IMR-90 (cell line): ENCODE measurements at regions not wholly inside any gene's neighbourhood (a gene's known extent, or its start where the extent isn't known, plus 50 kb on each side); places are given as distances from the start of the nearest gene placed in this dataset.

ENCODE experiments used
- ATAC-seq: fragments of 200-7000 bp; cut with Tn5 transposase; 2 replicates; pipeline ENCODE4 v1.9.1; 2020; ENCODE audit warnings: low read depth, mild to moderate bottlenecking, moderate library complexity
- BruUV-seq: library from RNA; stranded (reverse); fragments of 400-500 nt; replicated peaks from 2 replicates; lab custom pipeline; 2021; lab: Mats Ljungman, UMichigan
- CTCF ChIA-PET: fragments of 300-600 bp; formaldehyde crosslinking; extraction: SDS; loops from one replicate; lab custom pipeline; 2021; ENCODE audit warnings: antibody characterized with exemption; lab: Yijun Ruan, JAX
- POLR2A ChIA-PET: fragments of 300-600 bp; sonication (Branson Sonifier 250); formaldehyde crosslinking; loops from one replicate; lab custom pipeline; 2022; ENCODE audit warnings: antibody characterized with exemption; ENCODE audit not compliant: unreplicated experiment; lab: Charles Lee
- DNase-seq: peaks from one replicate; pipeline ENCODE4 v3.0.0; 2013
- H2AFZ ChIP-seq: replicated peaks from 2 replicates; pipeline ENCODE3; 2013; ENCODE audit warnings: low read length, mild to moderate bottlenecking; ENCODE audit not compliant: poor library complexity
- H2AK5ac ChIP-seq: 2 replicates; pipeline ENCODE4 v1.6.1; 2013; ENCODE audit warnings: low read depth, low read length, inconsistent platforms
- H2AK9ac ChIP-seq: replicated peaks from 2 replicates; pipeline ENCODE3; 2013; ENCODE audit warnings: mild to moderate bottlenecking, low read depth, low read length, moderate library complexity; ENCODE audit not compliant: poor library complexity
- H2BK120ac ChIP-seq: 2 replicates; pipeline ENCODE4 v1.6.1; 2013; ENCODE audit warnings: low read depth, low read length, inconsistent platforms
- H2BK15ac ChIP-seq: 3 replicates; pipeline ENCODE4 v1.6.1; 2013; ENCODE audit warnings: low read depth, low read length, inconsistent platforms
- H2BK20ac ChIP-seq: 2 replicates; pipeline ENCODE4 v1.6.1; 2013; ENCODE audit warnings: low read depth, mild to moderate bottlenecking, inconsistent platforms, low read length, moderate library complexity
- H2BK5ac ChIP-seq: 2 replicates; pipeline ENCODE4 v1.6.1; 2013; ENCODE audit warnings: mild to moderate bottlenecking, low read depth, low read length, inconsistent platforms; ENCODE audit not compliant: poor library complexity, severe bottlenecking
- H3K14ac ChIP-seq: replicated peaks from 2 replicates; pipeline ENCODE4 v1.6.1; 2013; ENCODE audit warnings: low read depth, low read length, inconsistent platforms
- H3K18ac ChIP-seq: 2 replicates; pipeline ENCODE4 v1.6.1; 2013; ENCODE audit warnings: low read depth, low read length, control low read depth
- H3K23ac ChIP-seq: 2 replicates; pipeline ENCODE4 v1.6.1; 2013; ENCODE audit warnings: low read depth, low read length, inconsistent platforms
- H3K27ac ChIP-seq: 2 replicates; pipeline ENCODE4 v1.5.1; 2013; ENCODE audit warnings: mild to moderate bottlenecking, control low read depth, low read length; ENCODE audit not compliant: insufficient read depth
- H3K27me3 ChIP-seq: 2 replicates; pipeline ENCODE4 v1.6.1; 2013; ENCODE audit warnings: low read length; ENCODE audit not compliant: control insufficient read depth, insufficient read depth
- H3K36me3 ChIP-seq: 2 replicates; pipeline ENCODE4 v1.6.1; 2013; ENCODE audit warnings: low read length, mixed read lengths; ENCODE audit not compliant: control insufficient read depth, insufficient read depth
- H3K4ac ChIP-seq: 2 replicates; pipeline ENCODE4 v1.6.1; 2013; ENCODE audit warnings: low read depth, low read length, inconsistent platforms
- H3K4me1 ChIP-seq: 2 replicates; pipeline ENCODE4 v1.6.1; 2013; ENCODE audit warnings: low read length, mixed read lengths; ENCODE audit not compliant: control insufficient read depth, insufficient read depth
- H3K4me2 ChIP-seq: 2 replicates; pipeline ENCODE4 v1.6.1; 2013; ENCODE audit warnings: low read depth, mild to moderate bottlenecking, control low read depth, low read length, moderate library complexity
- H3K4me3 ChIP-seq: 2 replicates; pipeline ENCODE4 v1.5.1; 2013; ENCODE audit warnings: low read depth, mild to moderate bottlenecking, control low read depth, low read length, moderate library complexity; ENCODE audit not compliant: insufficient read depth
- H3K56ac ChIP-seq: 2 replicates; pipeline ENCODE4 v1.6.1; 2013; ENCODE audit warnings: low read length, inconsistent platforms; ENCODE audit not compliant: insufficient read depth; ENCODE audit errors: extremely low read depth
- H3K79me1 ChIP-seq, 2 experiments: 2 replicates each; pipeline ENCODE4 v1.6.1; 2013; ENCODE audit warnings: low read length in 2 of 2, inconsistent platforms in 1 of 2, low read depth in 1 of 2
- H3K9ac ChIP-seq: 2 replicates; pipeline ENCODE4 v1.6.1; 2013; ENCODE audit warnings: low read depth, low read length, control low read depth
- H3K9me1 ChIP-seq: 2 replicates; pipeline ENCODE4 v1.6.1; 2013; ENCODE audit warnings: low read length, inconsistent platforms; ENCODE audit not compliant: insufficient read depth
- H3K9me3 ChIP-seq: 2 replicates; pipeline ENCODE4 v1.6.1; 2013; ENCODE audit warnings: low read length; ENCODE audit not compliant: control insufficient read depth, insufficient read depth
- H4K20me1 ChIP-seq: 2 replicates; pipeline ENCODE4 v1.6.1; 2013; ENCODE audit warnings: low read length, inconsistent platforms; ENCODE audit not compliant: insufficient read depth
- H4K5ac ChIP-seq: 2 replicates; pipeline ENCODE4 v1.6.1; 2013; ENCODE audit warnings: mild to moderate bottlenecking, low read depth, low read length, control low read depth
- H4K8ac ChIP-seq, 2 experiments: 2 replicates each; pipeline ENCODE4 v1.6.1; 2013; ENCODE audit warnings: low read depth in 2 of 2, low read length in 2 of 2, control low read depth in 1 of 2, inconsistent platforms in 1 of 2
- H4K91ac ChIP-seq: 2 replicates; pipeline ENCODE4 v1.6.1; 2013; ENCODE audit warnings: low read depth, low read length, inconsistent platforms; ENCODE audit not compliant: insufficient read depth
- CHD1 ChIP-seq: IDR thresholded peaks from 2 replicates; pipeline ENCODE4 v1.6.1; 2012; ENCODE audit warnings: low read depth, low read length, improper control_type of control experiment
- WGBS, 2 experiments: methylation state at CpG; one replicate each; pipeline versions ENCODE4 v1.1.5 to v1.1.7; 2013; ENCODE audit warnings: missing lambda C conversion rate in 2 of 2; ENCODE audit not compliant: insufficient read length in 1 of 2; ENCODE audit errors: extremely low coverage in 2 of 2; 5-methylcytosine and 5-hydroxymethylcytosine counted together
- dilution Hi-C: fragments of 300-500 bp; cut with HindIII; formaldehyde crosslinking; loops from one replicate; pipeline ENCODE4 v1.14.3; 2018; ENCODE audit warnings: low sequenced_read_pairs; ENCODE audit not compliant: unreplicated experiment
- in situ Hi-C: fragments of 300-500 bp; cut with MboI; formaldehyde crosslinking; loops from 3 replicates; pipeline ENCODE4 v1.14.3; 2019; ENCODE audit warnings: low sequenced_read_pairs, inconsistent platforms, mixed read lengths
- intact Hi-C: fragments of 100-400 bp; cut with micrococcal nuclease; formaldehyde crosslinking; loops from 2 replicates; pipeline ENCODE4 v1.10.0; 2022

DNA sequence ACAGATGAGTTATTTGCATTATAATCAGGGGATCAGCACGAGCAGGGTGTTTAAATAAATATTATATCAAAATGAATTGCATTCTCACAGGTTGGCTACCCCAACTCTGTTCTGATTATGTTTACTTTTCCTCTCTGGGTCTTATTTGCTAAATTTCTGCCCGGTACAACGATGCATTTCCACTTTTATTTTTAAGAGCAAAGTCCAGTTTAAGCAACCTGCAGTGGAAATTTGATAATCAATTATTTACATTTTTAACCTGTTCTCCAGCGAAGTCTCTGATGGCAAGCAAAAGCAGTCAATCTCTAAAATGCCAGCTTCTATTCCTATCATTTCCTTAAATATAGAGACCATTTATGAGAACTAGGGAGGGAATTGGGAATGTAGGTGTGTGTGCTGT, 966.6 kb upstream of the SOX11 start:
- CTCF ChIA-PET, result no interaction called here
- H3K36me3 ChIP-seq, result no peaks in the 10 kb centered on the region
- DNase-seq, result no peak

More for the DNA sequence above, 966.6 kb upstream of the SOX11 start:
- Histone ChIP-seq H2AFZ (no peak overlapping the region), H3K9me3 (peaks cover 13% of the 10 kb centered on the region), H2AK5ac (no peak overlapping the region), H3K14ac (no peak overlapping the region), H3K4me1 (no peaks in the 10 kb centered on the region), H4K8ac (no peak overlapping the region), H3K9me1 (no peaks in the 10 kb centered on the region), H2BK15ac (no peak overlapping the region), H2BK20ac (no peak overlapping the region), H3K18ac (no peak overlapping the region), H3K27ac (no peak overlapping the region), H3K23ac (no peak overlapping the region), H2BK120ac (no peak overlapping the region), H3K4me3 (no peak overlapping the region), H3K27me3 (no peaks in the 10 kb centered on the region), H2AK9ac (no peak overlapping the region), H4K91ac (no peak overlapping the region), H4K5ac (no peak overlapping the region), H2BK5ac (no peak overlapping the region), H3K4me2 (no peak overlapping the region), H3K56ac (no peak overlapping the region), H3K4ac (no peak overlapping the region), H4K20me1 (no peaks in the 10 kb centered on the region), H3K79me1 (no peaks in the 10 kb centered on the region), H3K9ac (no peak overlapping the region)
- no peak for ATAC-seq
- POLR2A ChIA-PET, result no interaction called here
- dilution Hi-C loops (no loop called here), intact Hi-C loops (no loop called here), in situ Hi-C loops (no loop called here)
- no TSS peak for BruUV-seq
- no peak for TF ChIP-seq CHD1
- no CpG with 5 or more reads among the region's 4 CpGs for WGBS, 2 experiments
